H1 (cell line): ENCODE measurements at regions not wholly inside any gene's neighbourhood (a gene's known extent, or its start where the extent isn't known, plus 50 kb on each side); places are given as distances from the start of the nearest gene placed in this dataset.

Experiments used
- CTCF ChIA-PET: fragments of 300-600 bp; sonication (Branson Sonifier 250); formaldehyde crosslinking; loops from one replicate; lab custom pipeline; 2021; ENCODE audit not compliant: partially characterized antibody; lab: Charles Lee
- POLR2A ChIA-PET: fragments of 300-600 bp; sonication (Branson Sonifier 250); formaldehyde crosslinking; loops from one replicate; lab custom pipeline; 2021; ENCODE audit warnings: inconsistent platforms; ENCODE audit not compliant: partially characterized antibody; lab: Charles Lee
- DNase-seq, 2 experiments: peaks; one replicate each; pipeline versions ENCODE4 v3.0.0 to v3.0.0-alpha.2; 2010 to 2022; ENCODE audit warnings: low spot score in 2 of 2, low read depth in 1 of 2, mixed read lengths in 1 of 2
- FAIRE-seq: peaks from 2 replicates; lab custom pipeline; 2011; peaks lifted over from hg19 to GRCh38; lab: Jason Lieb, UNC
- H2AFZ ChIP-seq: 2 replicates; pipeline ENCODE4 v1.8.1; 2012; ENCODE audit warnings: low read length, inconsistent platforms
- H2AK5ac ChIP-seq: 2 replicates; pipeline ENCODE4 v1.6.1; 2013; ENCODE audit warnings: low read depth, low read length
- H2BK120ac ChIP-seq: replicated peaks from 2 replicates; pipeline ENCODE3; 2013; ENCODE audit warnings: low read depth, low read length, inconsistent platforms
- H2BK12ac ChIP-seq: 2 replicates; pipeline ENCODE4 v1.6.1; 2013; ENCODE audit warnings: low read depth, low read length
- H2BK15ac ChIP-seq: 2 replicates; pipeline ENCODE4 v1.6.1; 2013; ENCODE audit warnings: low read length
- H2BK20ac ChIP-seq: 2 replicates; pipeline ENCODE4 v1.6.1; 2013; ENCODE audit warnings: low read length
- H2BK5ac ChIP-seq: 2 replicates; pipeline ENCODE4 v1.6.1; 2013; ENCODE audit warnings: low read depth, low read length
- H3K14ac ChIP-seq: 2 replicates; pipeline ENCODE4 v1.6.1; 2013; ENCODE audit warnings: inconsistent platforms; ENCODE audit not compliant: insufficient read length
- H3K18ac ChIP-seq: 2 replicates; pipeline ENCODE4 v1.6.1; 2013; ENCODE audit warnings: low read length; ENCODE audit errors: extremely low read depth
- H3K23ac ChIP-seq: 2 replicates; pipeline ENCODE4 v1.6.1; 2013; ENCODE audit warnings: inconsistent platforms; ENCODE audit not compliant: insufficient read length
- H3K23me2 ChIP-seq: 2 replicates; pipeline ENCODE4 v1.6.1; 2013; ENCODE audit warnings: low read depth, low read length
- H3K27ac ChIP-seq: 2 replicates; pipeline ENCODE4 v1.6.1; 2011; ENCODE audit warnings: low read depth, low read length, inconsistent platforms
- H3K27me3 ChIP-seq, 4 experiments: replicated peaks in 1 of 4; 1 replicate in 1 of 4; 2 replicates in 3 of 4; pipeline versions ENCODE4 v1.6.1 to v1.8.1; 2011 to 2013; ENCODE audit warnings: low read length in 3 of 4, mild to moderate bottlenecking in 3 of 4, inconsistent platforms in 2 of 4, mixed read lengths in 2 of 4, moderate library complexity in 1 of 4; ENCODE audit not compliant: control insufficient read depth in 3 of 4, insufficient read depth in 3 of 4; ENCODE audit errors: extremely low read depth in 1 of 4
- H3K36me3 ChIP-seq, 4 experiments: 2 replicates each; pipeline versions ENCODE4 v1.6.1 to v1.8.1; 2011 to 2013; ENCODE audit warnings: mild to moderate bottlenecking in 4 of 4, low read length in 3 of 4, moderate library complexity in 2 of 4, control low read depth in 1 of 4, inconsistent platforms in 1 of 4; ENCODE audit not compliant: insufficient read depth in 4 of 4, control insufficient read depth in 2 of 4
- H3K4ac ChIP-seq: replicated peaks from 2 replicates; pipeline ENCODE3; 2013; ENCODE audit warnings: low read length, low read depth, mixed read lengths, inconsistent platforms; ENCODE audit not compliant: insufficient read length
- H3K4me1 ChIP-seq, 4 experiments: replicated peaks in 1 of 4; 1 replicate in 1 of 4; 2 replicates in 3 of 4; pipeline versions ENCODE4 v1.6.1 to v1.8.1; 2011 to 2013; ENCODE audit warnings: low read length in 3 of 4, inconsistent platforms in 2 of 4, mixed read lengths in 1 of 4; ENCODE audit not compliant: insufficient read depth in 4 of 4, control insufficient read depth in 3 of 4
- H3K4me2 ChIP-seq, 2 experiments: 2 replicates each; pipeline versions ENCODE4 v1.6.1 to v1.8.1; 2011 to 2013; ENCODE audit warnings: low read depth in 2 of 2, low read length in 2 of 2, control low read depth in 1 of 2, inconsistent platforms in 1 of 2, mild to moderate bottlenecking in 1 of 2; ENCODE audit not compliant: insufficient read depth in 1 of 2
- H3K4me3 ChIP-seq, 4 experiments: fragments of 200-600, 300-600 bp in 1 of 4; sonication (generic), shearing (Covaris generic), sonication (Bioruptor Twin) in 1 of 4; 2 replicates each; pipeline versions ENCODE4 v1.5.1 to v1.8.1; 2011 to 2016; ENCODE audit warnings: low read length in 4 of 4, low read depth in 3 of 4, control low read depth in 2 of 4, inconsistent platforms in 2 of 4, mild to moderate bottlenecking in 2 of 4, mixed read lengths in 1 of 4, moderate library complexity in 1 of 4; ENCODE audit not compliant: insufficient read depth in 2 of 4; ENCODE audit errors: extremely low read depth in 1 of 4
- H3K56ac ChIP-seq: replicated peaks from 2 replicates; pipeline ENCODE3; 2013; ENCODE audit warnings: low read depth, mild to moderate bottlenecking, mixed read lengths, low read length, inconsistent platforms; ENCODE audit not compliant: insufficient read length
- H3K79me1 ChIP-seq: 2 replicates; pipeline ENCODE4 v1.6.1; 2013; ENCODE audit warnings: low read depth, low read length, control low read depth
- H3K79me2 ChIP-seq, 2 experiments: 2 replicates each; pipeline versions ENCODE4 v1.6.1 to v1.8.1; 2012 to 2013; ENCODE audit warnings: low read length in 2 of 2, mild to moderate bottlenecking in 2 of 2, inconsistent platforms in 1 of 2; ENCODE audit not compliant: insufficient read depth in 2 of 2, control insufficient read depth in 1 of 2
- H3K9ac ChIP-seq, 4 experiments: replicated peaks in 1 of 4; 1 replicate in 1 of 4; 2 replicates in 3 of 4; pipeline versions ENCODE4 v1.6.1 to v1.8.1; 2011 to 2013; ENCODE audit warnings: low read depth in 3 of 4, low read length in 3 of 4, control low read depth in 2 of 4, mild to moderate bottlenecking in 2 of 4, moderate library complexity in 2 of 4, inconsistent platforms in 1 of 4; ENCODE audit errors: extremely low read depth in 1 of 4
- H3K9me3 ChIP-seq, 2 experiments: 2 replicates each; pipeline versions ENCODE4 v1.6.1 to v1.8.1; 2012 to 2013; ENCODE audit warnings: mild to moderate bottlenecking in 2 of 2, moderate library complexity in 2 of 2, control low read depth in 1 of 2, inconsistent platforms in 1 of 2, low read depth in 1 of 2, low read length in 1 of 2, mixed read lengths in 1 of 2; ENCODE audit not compliant: insufficient read depth in 2 of 2
- H4K20me1 ChIP-seq, 2 experiments: replicated peaks in 1 of 2; 2 replicates each; pipeline versions ENCODE3 to v1.8.1; 2011 to 2013; ENCODE audit warnings: inconsistent platforms in 2 of 2, low read length in 2 of 2, mild to moderate bottlenecking in 1 of 2; ENCODE audit not compliant: insufficient read depth in 2 of 2, control insufficient read depth in 1 of 2
- H4K5ac ChIP-seq: 2 replicates; pipeline ENCODE4 v1.6.1; 2013; ENCODE audit warnings: low read length, low read depth, mixed read lengths, inconsistent platforms; ENCODE audit not compliant: insufficient read length
- H4K8ac ChIP-seq: 2 replicates; pipeline ENCODE4 v1.8.0; 2013; ENCODE audit warnings: mild to moderate bottlenecking, moderate library complexity, low read length, inconsistent platforms; ENCODE audit not compliant: insufficient read depth; ENCODE audit errors: extremely low read depth
- H4K91ac ChIP-seq: replicated peaks from 2 replicates; pipeline ENCODE3; 2013; ENCODE audit warnings: low read length, mixed read lengths, inconsistent platforms; ENCODE audit not compliant: insufficient read length
- ATF3 ChIP-seq: IDR thresholded peaks from 2 replicates; pipeline ENCODE4 v1.6.1; 2011; ENCODE audit warnings: low read depth, mild to moderate bottlenecking, low read length; ENCODE audit not compliant: insufficient read depth
- BRCA1 ChIP-seq: IDR thresholded peaks from 2 replicates; pipeline ENCODE4 v1.6.1; 2012; ENCODE audit warnings: low read depth, low read length, improper control_type of control experiment
- EGR1 ChIP-seq: IDR thresholded peaks from 2 replicates; pipeline ENCODE4 v1.6.1; 2011; ENCODE audit warnings: low read depth, low read length, borderline replicate concordance
- EZH2 ChIP-seq: fragments of 200-600 bp; sonication (generic); IDR thresholded peaks from 2 replicates; pipeline ENCODE4 v1.7.1; 2012; ENCODE audit warnings: low read depth, mild to moderate bottlenecking, moderate library complexity, low read length, inconsistent platforms; ENCODE audit not compliant: severe bottlenecking
- HDAC2 ChIP-seq, 2 experiments: fragments of 300-600 bp in 1 of 2; sonication (generic) in 1 of 2; IDR thresholded peaks; 2 replicates each; pipeline ENCODE4 v1.6.1; 2011 to 2012; ENCODE audit warnings: low read depth in 2 of 2, low read length in 2 of 2, mild to moderate bottlenecking in 2 of 2, moderate library complexity in 2 of 2, borderline replicate concordance in 1 of 2, inconsistent platforms in 1 of 2
- KDM5A ChIP-seq: fragments of 200-600 bp; IDR thresholded peaks from 2 replicates; pipeline ENCODE4 v1.7.1; 2012; ENCODE audit warnings: mild to moderate bottlenecking, low read length, inconsistent platforms, mixed read lengths
- POU5F1 ChIP-seq: IDR thresholded peaks from 2 replicates; pipeline ENCODE4 v1.6.1; 2011; ENCODE audit warnings: low read depth, mild to moderate bottlenecking, low read length, moderate library complexity
- SP4 ChIP-seq: IDR thresholded peaks from 2 replicates; pipeline ENCODE4 v1.6.1; 2012; ENCODE audit warnings: low read length, inconsistent platforms
- TAF7 ChIP-seq: optimal IDR thresholded peaks from 2 replicates; pipeline ENCODE3; 2011; ENCODE audit warnings: low read depth, mild to moderate bottlenecking, inconsistent platforms, low read length, moderate library complexity, borderline replicate concordance
- WGBS, 2 experiments: shearing (Covaris generic) in 1 of 2; methylation state at CpG; one replicate each; pipeline versions ENCODE4 v1.1.6 to v1.1.7; 2013 to 2015; ENCODE audit warnings: low lambda C conversion rate in 2 of 2, mixed read lengths in 2 of 2, inconsistent platforms in 1 of 2, low coverage in 1 of 2, missing lambda C conversion rate in 1 of 2; ENCODE audit not compliant: insufficient replicate concordance in 2 of 2, insufficient coverage in 1 of 2, insufficient read length in 1 of 2; ENCODE audit errors: extremely low coverage in 1 of 2, missing lambda C conversion rate in 1 of 2; 5-methylcytosine and 5-hydroxymethylcytosine counted together

DNA sequence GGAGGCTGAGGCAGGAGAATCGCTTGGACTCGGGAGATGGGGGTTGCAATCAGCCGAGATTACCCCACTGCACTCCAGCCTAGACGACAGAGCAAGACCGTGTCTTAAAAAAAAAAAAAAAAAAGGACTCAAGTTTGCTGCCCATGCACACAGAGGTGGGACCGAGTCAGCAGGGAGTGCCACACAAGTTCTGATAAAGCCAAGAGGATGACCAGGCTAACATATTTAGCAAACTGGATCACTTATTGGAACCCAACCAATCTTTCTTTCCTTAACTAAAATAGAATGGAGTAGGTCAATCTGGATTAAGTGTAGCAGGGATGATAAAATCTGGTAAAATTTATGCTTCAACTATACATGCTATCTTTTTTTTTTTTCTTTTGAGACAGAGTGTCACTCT lies 190.4 kb upstream of the FOXN3 start:
- Histone ChIP-seq H2AK5ac (no peak overlapping the region), H3K79me2 (peaks cover 31 to 95% of the 10 kb centered on the region in 2 experiments), H3K14ac (no peak overlapping the region), H3K4me2 (no peak overlapping the region), H3K27me3 (no peaks in the 10 kb centered on the region), H2BK15ac (no peak overlapping the region), H3K9ac (no peak overlapping the region), H2BK5ac (no peak overlapping the region), H3K18ac (no peak overlapping the region), H3K79me1 (peaks cover 8% of the 10 kb centered on the region; the same call in 1 of the 2 replicates), H3K23ac (no peak overlapping the region), H3K4me1 (peaks cover 0 to 15% (median 0%) of the 10 kb centered on the region in 4 experiments; a peak in 3 of 7 replicates), H2BK12ac (no peak overlapping the region), H4K8ac (no peak overlapping the region), H4K91ac (no peak overlapping the region), H3K27ac (no peak overlapping the region), H2AFZ (no peak overlapping the region), H4K20me1 (no peaks in the 10 kb centered on the region), H3K36me3 (peaks cover 0 to 4% (median 0%) of the 10 kb centered on the region in 4 experiments; a peak in 1 of 8 replicates), H3K4ac (no peak overlapping the region), H4K5ac (no peak overlapping the region), H2BK120ac (no peak overlapping the region), H3K23me2 (no peaks in the 10 kb centered on the region), H2BK20ac (no peak overlapping the region), H3K9me3 (no peaks in the 10 kb centered on the region), H3K56ac (no peak overlapping the region), H3K4me3 (no peak overlapping the region)
- ChIA-PET POLR2A (interaction anchor here (1.8 kb wide), 1 partner anchor 208 kb away, joined by 5 read pairs; no protein-coding TSS in a partner anchor), CTCF (interaction anchor here (0.7 kb wide), 1 partner anchor 13 kb away, joined by 3 read pairs; no protein-coding TSS in a partner anchor)
- 100% methylated on average over 1 of the region's 6 CpGs; no CpG with 5 or more reads in 1 of the 2 experiments for WGBS, 2 experiments
- FAIRE-seq, result no peak
- DNase-seq, result no peak
- no peak for TF ChIP-seq ATF3
- no peak for TF ChIP-seq HDAC2 (IDR thresholded peaks at IDR 0.05; ENCODE audit: borderline replicate concordance in 1 of 2, low read depth in 2 of 2, low read length in 2 of 2)
- TF ChIP-seq BRCA1, result no peak
- no peak for TF ChIP-seq POU5F1
- TF ChIP-seq EGR1, result no peak
- no peak for TF ChIP-seq KDM5A
- TF ChIP-seq SP4, result no peak
- no peak for TF ChIP-seq TAF7
- no peak for TF ChIP-seq EZH2
